ENCODE measurements at regions not wholly inside any gene's neighbourhood (a gene's known extent, or its start where the extent isn't known, plus 50 kb on each side); places are given as distances from the start of the nearest gene placed in this dataset.

GRCh38 chr4:82005158-82005557, 368.6 kb downstream of the HNRNPD start:
- no peaks in the 10 kb centered on the region for H3K9me3 Mint-ChIP-seq
- H3K36me3 Mint-ChIP-seq (ENCODE audit: low read depth) = no peaks in the 10 kb centered on the region
- ATAC-seq (replicated peaks) = no peak
- peaks cover 28% of the 10 kb centered on the region for H3K27me3 Mint-ChIP-seq
- H3K27ac Mint-ChIP-seq = no peak overlapping the region
- H3K4me1 Mint-ChIP-seq = no peaks in the 10 kb centered on the region
- H3K4me3 Mint-ChIP-seq = no peak overlapping the region

GRCh38 chr4:81997313-81997712, 376.5 kb downstream of the HNRNPD start:
- H3K36me3 Mint-ChIP-seq (ENCODE audit: low read depth) = no peaks in the 10 kb centered on the region
- no peaks in the 10 kb centered on the region for H3K9me3 Mint-ChIP-seq
- no peak for ATAC-seq (replicated peaks)
- no peak overlapping the region for H3K27ac Mint-ChIP-seq
- no peaks in the 10 kb centered on the region for H3K4me1 Mint-ChIP-seq
- peaks cover 3% of the 10 kb centered on the region for H3K27me3 Mint-ChIP-seq
- no peak overlapping the region for H3K4me3 Mint-ChIP-seq

- H3K27me3 Mint-ChIP-seq = peaks cover 17% of the 10 kb centered on the region
- ATAC-seq (replicated peaks) = no peak
- H3K4me3 Mint-ChIP-seq = no peak overlapping the region
- H3K9me3 Mint-ChIP-seq = no peaks in the 10 kb centered on the region
- no peaks in the 10 kb centered on the region for H3K4me1 Mint-ChIP-seq
- H3K27ac Mint-ChIP-seq = no peak overlapping the region
- no peaks in the 10 kb centered on the region for H3K36me3 Mint-ChIP-seq (ENCODE audit: low read depth)
These were observed 382.9 kb downstream of the HNRNPD start for GRCh38 chr4:81990898-81991297.

- H3K36me3 Mint-ChIP-seq (ENCODE audit: low read depth) = no peaks in the 10 kb centered on the region
- peaks cover 19% of the 10 kb centered on the region for H3K27me3 Mint-ChIP-seq
- no peak overlapping the region for H3K27ac Mint-ChIP-seq
- H3K4me1 Mint-ChIP-seq = no peaks in the 10 kb centered on the region
- no peaks in the 10 kb centered on the region for H3K9me3 Mint-ChIP-seq
- ATAC-seq (replicated peaks) = no peak
- H3K4me3 Mint-ChIP-seq = no peak overlapping the region
These were observed 383.6 kb downstream of the HNRNPD start for GRCh38 chr4:81990211-81990610.

GRCh38 chr4:81989202-81989601, 384.6 kb downstream of the HNRNPD start:
- Mint-ChIP-seq H3K4me3 (no peak overlapping the region), H3K27ac (no peak overlapping the region), H3K27me3 (peaks cover 19% of the 10 kb centered on the region), H3K4me1 (no peaks in the 10 kb centered on the region), H3K36me3 (ENCODE audit: low read depth) (no peaks in the 10 kb centered on the region), H3K9me3 (no peaks in the 10 kb centered on the region)
- ATAC-seq (replicated peaks) = no peak

- H3K4me3 Mint-ChIP-seq = no peak overlapping the region
- no peaks in the 10 kb centered on the region for H3K36me3 Mint-ChIP-seq (ENCODE audit: low read depth)
- no peaks in the 10 kb centered on the region for H3K4me1 Mint-ChIP-seq
- H3K27me3 Mint-ChIP-seq = peaks cover 19% of the 10 kb centered on the region
- no peak overlapping the region for H3K27ac Mint-ChIP-seq
- ATAC-seq (replicated peaks) = no peak
- no peaks in the 10 kb centered on the region for H3K9me3 Mint-ChIP-seq
These were observed 385.6 kb downstream of the HNRNPD start for GRCh38 chr4:81988178-81988577.

- no peaks in the 10 kb centered on the region for H3K9me3 Mint-ChIP-seq
- no peaks in the 10 kb centered on the region for H3K4me1 Mint-ChIP-seq
- ATAC-seq (replicated peaks) = no peak
- H3K27ac Mint-ChIP-seq = no peak overlapping the region
- no peak overlapping the region for H3K4me3 Mint-ChIP-seq
- peaks cover 18% of the 10 kb centered on the region for H3K27me3 Mint-ChIP-seq
- no peaks in the 10 kb centered on the region for H3K36me3 Mint-ChIP-seq (ENCODE audit: low read depth)
These were observed 389.0 kb downstream of the HNRNPD start for GRCh38 chr4:81984746-81985145.

GRCh38 chr4:81982846-81983540, 390.8 kb downstream of the HNRNPD start:
- Mint-ChIP-seq H3K4me1 (no peaks in the 10 kb centered on the region), H3K4me3 (no peak overlapping the region), H3K36me3 (ENCODE audit: low read depth) (no peaks in the 10 kb centered on the region), H3K27me3 (peaks cover 11% of the 10 kb centered on the region), H3K27ac (no peak overlapping the region), H3K9me3 (no peaks in the 10 kb centered on the region)
- ATAC-seq (replicated peaks) = no peak

- Mint-ChIP-seq H3K9me3 (no peaks in the 10 kb centered on the region), H3K27ac (no peak overlapping the region), H3K36me3 (ENCODE audit: low read depth) (no peaks in the 10 kb centered on the region), H3K4me3 (no peak overlapping the region), H3K27me3 (peaks cover 7% of the 10 kb centered on the region), H3K4me1 (no peaks in the 10 kb centered on the region)
- no peak for ATAC-seq (replicated peaks)
These were observed 392.6 kb downstream of the HNRNPD start for GRCh38 chr4:81981218-81981617.

- Mint-ChIP-seq H3K27ac (no peak overlapping the region), H3K4me3 (no peak overlapping the region), H3K36me3 (ENCODE audit: low read depth) (no peaks in the 10 kb centered on the region), H3K27me3 (peaks cover 6% of the 10 kb centered on the region), H3K4me1 (no peaks in the 10 kb centered on the region), H3K9me3 (no peaks in the 10 kb centered on the region)
- no peak for ATAC-seq (replicated peaks)
These were observed 399.3 kb downstream of the HNRNPD start for GRCh38 chr4:81974523-81974922.

- Mint-ChIP-seq H3K27me3 (peaks cover 14% of the 10 kb centered on the region), H3K4me3 (no peak overlapping the region), H3K36me3 (ENCODE audit: low read depth) (no peaks in the 10 kb centered on the region), H3K4me1 (no peaks in the 10 kb centered on the region), H3K9me3 (no peaks in the 10 kb centered on the region), H3K27ac (no peak overlapping the region)
- no peak for ATAC-seq (replicated peaks)
These were observed 402.0 kb downstream of the HNRNPD start for GRCh38 chr4:81971637-81972381.

- Mint-ChIP-seq H3K4me3 (no peak overlapping the region), H3K27ac (no peak overlapping the region), H3K27me3 (peaks cover 15% of the 10 kb centered on the region), H3K4me1 (no peaks in the 10 kb centered on the region), H3K36me3 (ENCODE audit: low read depth) (no peaks in the 10 kb centered on the region), H3K9me3 (no peaks in the 10 kb centered on the region)
- ATAC-seq (replicated peaks) = no peak
These were observed 402.7 kb downstream of the HNRNPD start for GRCh38 chr4:81971061-81971460.

GRCh38 chr4:81970454-81970853, 403.3 kb downstream of the HNRNPD start:
- Mint-ChIP-seq H3K27me3 (peaks cover 18% of the 10 kb centered on the region), H3K4me1 (no peaks in the 10 kb centered on the region), H3K9me3 (no peaks in the 10 kb centered on the region), H3K36me3 (ENCODE audit: low read depth) (no peaks in the 10 kb centered on the region), H3K4me3 (no peak overlapping the region), H3K27ac (no peak overlapping the region)
- ATAC-seq (replicated peaks) = no peak

GRCh38 chr4:81966676-81967075, 407.1 kb downstream of the HNRNPD start:
- no peak for ATAC-seq (replicated peaks)
- Mint-ChIP-seq H3K4me3 (no peak overlapping the region), H3K27me3 (peaks cover 12% of the 10 kb centered on the region), H3K9me3 (no peaks in the 10 kb centered on the region), H3K4me1 (no peaks in the 10 kb centered on the region), H3K27ac (no peak overlapping the region), H3K36me3 (ENCODE audit: low read depth) (no peaks in the 10 kb centered on the region)

GRCh38 chr4:81965911-81966310, 407.9 kb downstream of the HNRNPD start:
- Mint-ChIP-seq H3K4me1 (no peaks in the 10 kb centered on the region), H3K9me3 (no peaks in the 10 kb centered on the region), H3K27me3 (peaks cover 12% of the 10 kb centered on the region), H3K36me3 (ENCODE audit: low read depth) (no peaks in the 10 kb centered on the region), H3K4me3 (no peak overlapping the region), H3K27ac (no peak overlapping the region)
- no peak for ATAC-seq (replicated peaks)

All from activated T-helper 17 cell treated with anti-CD3 and anti-CD28 coated beads, Interleukin-2, amount 50 U/mL, for 72 hours (primary cell).